SH-SY5Y (cell line): ENCODE measurements at regions not wholly inside any gene's neighbourhood (a gene's known extent, or its start where the extent isn't known, plus 50 kb on each side); places are given as distances from the start of the nearest gene placed in this dataset.

Experiments
- GATA2 ChIP-seq: IDR thresholded peaks from 2 replicates; pipeline ENCODE4 v1.6.1; 2011; ENCODE audit warnings: mild to moderate bottlenecking, low read depth, low read length
- GATA3 ChIP-seq: IDR thresholded peaks from 2 replicates; pipeline ENCODE4 v1.6.1; 2011; ENCODE audit warnings: low read depth, mild to moderate bottlenecking, low read length, moderate library complexity

GRCh38 chr2:15882761-15883497, 57.4 kb upstream of the MYCN start:
- TF ChIP-seq GATA2, result no peak
- no peak for TF ChIP-seq GATA3
